HepG2 (cell line): ENCODE measurements at regions not wholly inside any gene's neighbourhood (a gene's known extent, or its start where the extent isn't known, plus 50 kb on each side); places are given as distances from the start of the nearest gene placed in this dataset.

ENCODE experiments used
- EHMT2 ChIP-seq: fragments of 200-600 bp; sonication (generic); IDR thresholded peaks from 2 replicates; pipeline ENCODE4 v1.7.0; 2017; ENCODE audit warnings: antibody characterized with exemption, low read depth, low read length, borderline replicate concordance
- GPN1 ChIP-seq: sonication (generic); formaldehyde crosslinking; IDR thresholded peaks from 2 replicates; pipeline ENCODE4 v1.5.1; 2020; ENCODE audit warnings: missing genetic modification reagents, borderline replicate concordance
- MEIS1 ChIP-seq: sonication (generic); formaldehyde crosslinking; IDR thresholded peaks from 2 replicates; pipeline ENCODE4 v1.9.0; 2021; ENCODE audit warnings: mild to moderate bottlenecking, missing genetic modification reagents, moderate library complexity, borderline replicate concordance
- NCOA1 ChIP-seq: sonication (generic); formaldehyde crosslinking; IDR thresholded peaks from 2 replicates; pipeline ENCODE4 v1.9.0; 2021; ENCODE audit warnings: missing genetic modification reagents
- ONECUT2 ChIP-seq: sonication (generic); formaldehyde crosslinking; IDR thresholded peaks from 2 replicates; pipeline ENCODE4 v1.4.0; 2020; ENCODE audit warnings: missing genetic modification reagents
- ZNF577 ChIP-seq: sonication (generic); formaldehyde crosslinking; IDR thresholded peaks from 2 replicates; pipeline ENCODE4 v1.4.0; 2020; ENCODE audit warnings: mild to moderate bottlenecking, low read depth, missing genetic modification reagents, borderline replicate concordance
- ZNF609 ChIP-seq: sonication (generic); formaldehyde crosslinking; IDR thresholded peaks from 2 replicates; pipeline ENCODE4 v1.4.0; 2020; ENCODE audit warnings: mild to moderate bottlenecking, missing genetic modification reagents, borderline replicate concordance
- ZNF737 ChIP-seq: sonication (generic); formaldehyde crosslinking; IDR thresholded peaks from 2 replicates; pipeline ENCODE4 v1.5.0; 2020; ENCODE audit warnings: missing genetic modification reagents, mild to moderate bottlenecking, borderline replicate concordance
- ZNF878 ChIP-seq: sonication (generic); formaldehyde crosslinking; IDR thresholded peaks from 2 replicates; pipeline ENCODE4 v1.8.1; 2023; ENCODE audit warnings: mild to moderate bottlenecking, missing genetic modification reagents, moderate library complexity
- TF ChIP-seq, protein P1 (sequence below): conservative IDR thresholded peaks from 2 replicates; pipeline ENCODE4 v1.6.1; 2018; ENCODE audit warnings: missing genetic modification reagents
- TF ChIP-seq, protein P2 (sequence below): sonication (generic); formaldehyde crosslinking; IDR thresholded peaks from 2 replicates; pipeline ENCODE4 v1.4.0; 2020; ENCODE audit warnings: mild to moderate bottlenecking, missing genetic modification reagents

GRCh38 chr11:128294671-128295050 lies 292.7 kb downstream of the ETS1 start (continued):
- TF ChIP-seq, protein P1, sequence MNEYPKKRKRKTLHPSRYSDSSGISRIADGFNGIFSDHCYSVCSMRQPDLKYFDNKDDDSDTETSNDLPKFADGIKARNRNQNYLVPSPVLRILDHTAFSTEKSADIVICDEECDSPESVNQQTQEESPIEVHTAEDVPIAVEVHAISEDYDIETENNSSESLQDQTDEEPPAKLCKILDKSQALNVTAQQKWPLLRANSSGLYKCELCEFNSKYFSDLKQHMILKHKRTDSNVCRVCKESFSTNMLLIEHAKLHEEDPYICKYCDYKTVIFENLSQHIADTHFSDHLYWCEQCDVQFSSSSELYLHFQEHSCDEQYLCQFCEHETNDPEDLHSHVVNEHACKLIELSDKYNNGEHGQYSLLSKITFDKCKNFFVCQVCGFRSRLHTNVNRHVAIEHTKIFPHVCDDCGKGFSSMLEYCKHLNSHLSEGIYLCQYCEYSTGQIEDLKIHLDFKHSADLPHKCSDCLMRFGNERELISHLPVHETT (CRISPR knock-in tag) = no peak
- TF ChIP-seq, protein P2, sequence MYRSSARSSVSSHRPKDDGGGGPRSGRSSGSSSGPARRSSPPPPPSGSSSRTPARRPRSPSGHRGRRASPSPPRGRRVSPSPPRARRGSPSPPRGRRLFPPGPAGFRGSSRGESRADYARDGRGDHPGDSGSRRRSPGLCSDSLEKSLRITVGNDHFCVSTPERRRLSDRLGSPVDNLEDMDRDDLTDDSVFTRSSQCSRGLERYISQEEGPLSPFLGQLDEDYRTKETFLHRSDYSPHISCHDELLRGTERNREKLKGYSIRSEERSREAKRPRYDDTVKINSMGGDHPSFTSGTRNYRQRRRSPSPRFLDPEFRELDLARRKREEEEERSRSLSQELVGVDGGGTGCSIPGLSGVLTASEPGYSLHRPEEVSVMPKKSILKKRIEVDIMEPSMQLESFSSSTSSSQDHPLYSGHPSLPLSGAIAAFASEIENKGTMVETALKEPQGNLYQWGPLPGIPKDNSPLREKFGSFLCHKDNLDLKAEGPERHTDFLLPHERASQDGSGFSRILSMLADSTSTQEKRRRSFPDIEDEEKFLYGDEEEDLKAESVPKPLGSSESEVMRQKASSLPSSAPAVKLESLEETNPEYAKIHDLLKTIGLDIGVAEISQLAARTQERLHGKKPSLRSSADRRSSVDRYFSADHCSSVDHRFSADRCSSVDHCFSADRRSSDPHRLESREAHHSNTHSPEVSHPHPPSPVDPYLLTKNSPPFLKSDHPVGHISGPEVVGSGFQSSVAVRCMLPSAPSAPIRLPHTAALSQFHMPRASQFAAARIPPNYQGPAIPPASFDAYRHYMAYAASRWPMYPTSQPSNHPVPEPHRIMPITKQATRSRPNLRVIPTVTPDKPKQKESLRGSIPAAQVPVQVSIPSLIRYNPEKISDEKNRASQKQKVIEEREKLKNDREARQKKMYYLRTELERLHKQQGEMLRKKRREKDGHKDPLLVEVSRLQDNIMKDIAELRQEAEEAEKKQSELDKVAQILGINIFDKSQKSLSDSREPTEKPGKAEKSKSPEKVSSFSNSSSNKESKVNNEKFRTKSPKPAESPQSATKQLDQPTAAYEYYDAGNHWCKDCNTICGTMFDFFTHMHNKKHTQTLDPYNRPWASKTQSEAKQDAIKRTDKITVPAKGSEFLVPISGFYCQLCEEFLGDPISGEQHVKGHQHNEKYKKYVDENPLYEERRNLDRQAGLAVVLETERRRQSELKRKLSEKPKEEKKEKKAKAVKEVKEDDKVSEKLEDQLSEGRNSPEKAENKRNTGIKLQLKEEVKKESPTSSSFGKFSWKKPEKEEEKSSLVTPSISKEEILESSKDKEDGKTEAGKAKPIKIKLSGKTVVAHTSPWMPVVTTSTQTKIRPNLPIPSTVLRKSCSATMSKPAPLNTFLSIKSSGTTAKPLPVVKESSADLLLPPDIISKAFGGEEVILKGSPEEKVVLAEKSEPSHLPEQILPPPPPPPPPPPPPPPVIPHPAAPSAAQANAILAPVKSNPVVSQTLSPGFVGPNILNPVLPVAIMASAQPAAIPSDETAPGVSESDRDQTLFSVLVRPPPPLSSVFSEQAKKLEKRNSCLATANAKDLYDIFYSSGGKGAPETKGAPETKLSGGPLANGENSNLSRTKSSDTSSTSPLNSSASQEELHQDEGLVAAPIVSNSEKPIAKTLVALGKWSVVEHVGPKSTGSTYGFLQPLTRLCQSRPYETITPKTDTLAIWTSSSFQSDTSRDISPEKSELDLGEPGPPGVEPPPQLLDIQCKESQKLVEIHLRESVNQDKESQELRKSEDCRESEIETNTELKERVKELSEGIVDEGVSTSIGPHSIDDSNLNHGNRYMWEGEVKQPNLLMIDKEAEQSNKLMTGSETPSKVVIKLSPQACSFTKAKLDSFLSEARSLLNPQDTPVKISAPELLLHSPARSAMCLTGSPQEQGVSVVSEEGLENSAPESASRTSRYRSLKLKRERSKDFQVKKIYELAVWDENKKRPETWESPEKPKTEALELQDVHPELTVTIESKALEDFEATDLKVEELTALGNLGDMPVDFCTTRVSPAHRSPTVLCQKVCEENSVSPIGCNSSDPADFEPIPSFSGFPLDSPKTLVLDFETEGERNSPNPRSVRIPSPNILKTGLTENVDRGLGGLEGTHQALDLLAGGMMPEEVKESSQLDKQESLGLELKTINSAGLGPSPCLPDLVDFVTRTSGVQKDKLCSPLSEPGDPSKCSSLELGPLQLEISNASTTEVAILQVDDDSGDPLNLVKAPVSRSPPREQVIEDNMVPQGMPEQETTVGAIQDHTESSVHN (CRISPR knock-in tag) = no peak
- TF ChIP-seq GPN1 (no peak), ZNF737 (no peak), NCOA1 (CRISPR knock-in tag) (no peak), ZNF609 (CRISPR knock-in tag) (no peak), MEIS1 (CRISPR knock-in tag) (no peak), ONECUT2 (CRISPR knock-in tag) (no peak), EHMT2 (no peak), ZNF577 (CRISPR knock-in tag) (no peak), ZNF878 (CRISPR knock-in tag) (no peak)
